HCT116 (cell line): ENCODE measurements at regions not wholly inside any gene's neighbourhood (a gene's known extent, or its start where the extent isn't known, plus 50 kb on each side); places are given as distances from the start of the nearest gene placed in this dataset.

ENCODE experiments used
- ATAC-seq: fragments of 200-7000 bp; cut with Tn5 transposase; 2 replicates; pipeline ENCODE4 v1.9.1; 2020; ENCODE audit warnings: mild to moderate bottlenecking, moderate library complexity
- BruUV-seq: library from RNA; stranded (reverse); fragments of 400-500 nt; replicated peaks from 2 replicates; lab custom pipeline; 2021; lab: Mats Ljungman, UMichigan
- CTCF ChIA-PET: fragments of 300-600 bp; sonication (Branson Sonifier 250); formaldehyde crosslinking; loops from one replicate; lab custom pipeline; 2021; ENCODE audit warnings: antibody characterized with exemption; lab: Charles Lee
- POLR2A ChIA-PET: fragments of 300-600, 350-600 bp; sonication (Branson Sonifier 250); formaldehyde crosslinking; loops from one replicate; lab custom pipeline; 2021; ENCODE audit warnings: antibody characterized with exemption; lab: Charles Lee
- RAD21 ChIA-PET, 2 experiments: fragments of 300-600 bp; sonication (Branson Sonifier 250); formaldehyde crosslinking; loops; one replicate each; lab custom pipeline; 2023; ENCODE audit warnings: low total read pairs in 2 of 2; ENCODE audit not compliant: uncharacterized antibody in 2 of 2, unreplicated experiment in 2 of 2, low non-redundant PET in 1 of 2; lab: Charles Lee
- DNase-seq: peaks from one replicate; pipeline ENCODE4 v3.0.0-alpha.2; 2010; ENCODE audit warnings: low read depth, low spot score
- H2AFZ ChIP-seq: fragments of 200-600 bp; shearing (Covaris generic), sonication (generic); 2 replicates; pipeline ENCODE4 v1.6.1; 2017; ENCODE audit warnings: low read depth, mixed run types, mixed read lengths, antibody characterized with exemption, low read length; ENCODE audit not compliant: poor library complexity, severe bottlenecking
- H3K27ac ChIP-seq: 2 replicates; pipeline ENCODE4 v1.5.1; 2012; ENCODE audit warnings: low read depth, low read length
- H3K27me3 ChIP-seq: fragments of 200-600 bp; sonication (generic); 2 replicates; pipeline ENCODE4 v1.6.1; 2016; ENCODE audit warnings: mixed run types, low read length, mixed read lengths; ENCODE audit not compliant: insufficient read depth
- H3K36me3 ChIP-seq, 2 experiments: fragments of 200-500 bp in 1 of 2; fragments of 200-600 bp in 1 of 2; sonication (Bioruptor generic) in 1 of 2; sonication (generic) in 1 of 2; 2 replicates each; pipeline versions ENCODE4 v1.5.1 to v1.6.1; 2014 to 2016; ENCODE audit warnings: low read length in 2 of 2, inconsistent platforms in 1 of 2, mixed read lengths in 1 of 2, mixed run types in 1 of 2; ENCODE audit not compliant: insufficient read depth in 2 of 2, control insufficient read depth in 1 of 2
- H3K4me1 ChIP-seq, 2 experiments: fragments of 200-600 bp in 1 of 2; sonication (generic) in 1 of 2; 2 replicates each; pipeline versions ENCODE4 v1.5.1 to v1.6.1; 2012 to 2017; ENCODE audit warnings: low read length in 2 of 2, inconsistent platforms in 1 of 2, mild to moderate bottlenecking in 1 of 2, mixed read lengths in 1 of 2, mixed run types in 1 of 2, moderate library complexity in 1 of 2; ENCODE audit not compliant: insufficient read depth in 2 of 2, control insufficient read depth in 1 of 2
- H3K4me2 ChIP-seq: fragments of 200-600 bp; sonication (generic); 2 replicates; pipeline ENCODE4 v1.6.1; 2017; ENCODE audit warnings: mixed run types, low read length, mixed read lengths
- H3K4me3 ChIP-seq, 2 experiments: fragments of 200-600 bp in 1 of 2; sonication (generic) in 1 of 2; replicated peaks in 1 of 2; 2 replicates each; pipeline ENCODE4 v1.5.1; 2011 to 2016; ENCODE audit warnings: low read length in 2 of 2, control low read depth in 1 of 2, low read depth in 1 of 2, mild to moderate bottlenecking in 1 of 2, mixed read lengths in 1 of 2, mixed run types in 1 of 2
- H3K79me2 ChIP-seq: fragments of 200-600 bp; sonication (generic); 2 replicates; pipeline ENCODE4 v1.6.1; 2017; ENCODE audit warnings: mild to moderate bottlenecking, mixed run types, low read length, moderate library complexity, mixed read lengths; ENCODE audit not compliant: insufficient read depth
- H3K9ac ChIP-seq: fragments of 200-600 bp; sonication (generic); 2 replicates; pipeline ENCODE4 v1.6.1; 2016; ENCODE audit warnings: low read length, mixed read lengths
- H3K9me2 ChIP-seq: fragments of 200-600 bp; sonication (generic), shearing (Covaris generic); 2 replicates; pipeline ENCODE4 v1.6.1; 2017; ENCODE audit warnings: mixed run types, mild to moderate bottlenecking, moderate library complexity; ENCODE audit not compliant: insufficient read depth
- H3K9me3 ChIP-seq, 2 experiments: fragments of 200-500 bp in 1 of 2; fragments of 200-600 bp in 1 of 2; sonication (Bioruptor generic) in 1 of 2; sonication (generic) in 1 of 2; 2 replicates each; pipeline ENCODE4 v1.6.1; 2014 to 2017; ENCODE audit warnings: low read length in 2 of 2, mixed read lengths in 2 of 2, inconsistent platforms in 1 of 2, low read depth in 1 of 2, mild to moderate bottlenecking in 1 of 2, mixed run types in 1 of 2, moderate library complexity in 1 of 2; ENCODE audit not compliant: control insufficient read depth in 1 of 2, insufficient read depth in 1 of 2
- H4K20me1 ChIP-seq: fragments of 200-600 bp; sonication (generic), shearing (Covaris generic); 2 replicates; pipeline ENCODE4 v1.6.1; 2017; ENCODE audit warnings: mixed run types, mild to moderate bottlenecking, moderate library complexity; ENCODE audit not compliant: insufficient read depth
- CEBPB ChIP-seq: IDR thresholded peaks from 2 replicates; pipeline ENCODE4 v1.6.1; 2012; ENCODE audit warnings: low read depth
- EZH2 ChIP-seq: fragments of 200-600 bp; sonication (generic); IDR thresholded peaks from 2 replicates; pipeline ENCODE4 v1.6.1; 2017; ENCODE audit warnings: antibody characterized with exemption, mixed run types
- EZH2phosphoT487 ChIP-seq: fragments of 200-600 bp; IDR thresholded peaks from 2 replicates; pipeline ENCODE4 v1.6.1; 2018; ENCODE audit warnings: antibody characterized with exemption, borderline replicate concordance
- FOSL1 ChIP-seq: IDR thresholded peaks from 2 replicates; pipeline ENCODE4 v1.6.1; 2012; ENCODE audit warnings: low read depth
- JUND ChIP-seq: IDR thresholded peaks from 2 replicates; pipeline ENCODE4 v1.6.1; 2012
- POLR2A ChIP-seq: IDR thresholded peaks from 2 replicates; pipeline ENCODE4 v1.7.0; 2011; ENCODE audit warnings: borderline replicate concordance; ENCODE audit not compliant: insufficient read depth, insufficient read length; ENCODE audit errors: extremely low read depth
- POLR2AphosphoS5 ChIP-seq: IDR thresholded peaks from 2 replicates; pipeline ENCODE4 v1.6.1; 2011; ENCODE audit warnings: mild to moderate bottlenecking, low read depth, low read length, moderate library complexity
- RAD21 ChIP-seq: IDR thresholded peaks from 2 replicates; pipeline ENCODE4 v1.6.1; 2012; ENCODE audit warnings: low read depth, mild to moderate bottlenecking
- REST ChIP-seq: IDR thresholded peaks from 2 replicates; pipeline ENCODE4 v1.6.1; 2012; ENCODE audit warnings: low read depth
- SIN3A ChIP-seq: IDR thresholded peaks from 2 replicates; pipeline ENCODE4 v1.6.1; 2012; ENCODE audit warnings: low read depth
- SP1 ChIP-seq: IDR thresholded peaks from 2 replicates; pipeline ENCODE4 v1.6.1; 2012; ENCODE audit warnings: low read depth
- SRF ChIP-seq: IDR thresholded peaks from 2 replicates; pipeline ENCODE4 v1.6.1; 2012; ENCODE audit warnings: low read depth
- TCF7L2 ChIP-seq: IDR thresholded peaks from 2 replicates; pipeline ENCODE4 v1.7.0; 2011; ENCODE audit warnings: borderline replicate concordance, inconsistent platforms; ENCODE audit not compliant: insufficient read depth, insufficient read length; ENCODE audit errors: extremely low read depth
- YY1 ChIP-seq: IDR thresholded peaks from 2 replicates; pipeline ENCODE4 v1.6.1; 2011; ENCODE audit warnings: low read length, low read depth, moderate library complexity, mild to moderate bottlenecking; ENCODE audit not compliant: insufficient replicate concordance; ENCODE audit errors: extremely low read depth
- ZFX ChIP-seq: fragments of 450-650 bp; IDR thresholded peaks from 2 replicates; pipeline ENCODE4 v1.6.1; 2017
- ZNF274 ChIP-seq: fragments of 200-500 bp; sonication (Bioruptor generic); IDR thresholded peaks from 2 replicates; pipeline ENCODE4 v1.6.1; 2014; ENCODE audit warnings: mild to moderate bottlenecking, low read depth, low read length, inconsistent platforms
- intact Hi-C: fragments of 100-400 bp; cut with micrococcal nuclease; formaldehyde crosslinking; loops from 2 replicates; pipeline ENCODE4 v1.10.0; 2022
- TF ChIP-seq, protein P1 (sequence below): IDR thresholded peaks from 2 replicates; pipeline ENCODE4 v1.6.1; 2012
- TF ChIP-seq, protein P2 (sequence below): IDR thresholded peaks from 2 replicates; pipeline ENCODE4 v1.6.1; 2012
- TF ChIP-seq, protein P3 (sequence below), 3 experiments: fragments of 200-600 bp in 1 of 3; sonication (generic) in 1 of 3; IDR thresholded peaks in 2 of 3; conservative IDR thresholded peaks in 1 of 3; 2 replicates each; pipeline ENCODE4 v1.5.1; 2012 to 2017; ENCODE audit warnings: low read depth in 2 of 3, low read length in 2 of 3, antibody characterized with exemption in 1 of 3, borderline replicate concordance in 1 of 3, control low read depth in 1 of 3, mild to moderate bottlenecking in 1 of 3, mixed read lengths in 1 of 3, mixed run types in 1 of 3, moderate library complexity in 1 of 3; ENCODE audit not compliant: insufficient read depth in 1 of 3
- TF ChIP-seq, protein P4 (sequence below): IDR thresholded peaks from 2 replicates; pipeline ENCODE4 v1.6.1; 2011; ENCODE audit warnings: mild to moderate bottlenecking, low read length, moderate library complexity; ENCODE audit not compliant: insufficient replicate concordance; ENCODE audit errors: extremely low read depth

- no peak for ATAC-seq
- H3K79me2 ChIP-seq = no peaks in the 10 kb centered on the region
- DNase-seq = no peak
- H4K20me1 ChIP-seq = no peaks in the 10 kb centered on the region
- H3K4me3 ChIP-seq = no peak overlapping the region
- ChIA-PET CTCF (no interaction called here), RAD21 (no interaction called here), POLR2A (no interaction called here)
- H2AFZ ChIP-seq = no peak overlapping the region
- peaks cover 0 to 7% of the 10 kb centered on the region in 2 experiments; a peak in 1 of 4 replicates for H3K9me3 ChIP-seq
- intact Hi-C loops = no loop called here
- BruUV-seq = no TSS peak
- TF ChIP-seq ZNF274 = no peak
- no peak for TF ChIP-seq SP1
- no peak for TF ChIP-seq EZH2phosphoT487
- TF ChIP-seq SRF = no peak
- TF ChIP-seq ZFX = no peak
- TF ChIP-seq TCF7L2 = no peak
- no peak for TF ChIP-seq FOSL1
- TF ChIP-seq RAD21 = no peak
- TF ChIP-seq POLR2A = no peak
- TF ChIP-seq REST = no peak
- no peak for TF ChIP-seq EZH2
- TF ChIP-seq YY1 = no peak
- TF ChIP-seq, protein P1, sequence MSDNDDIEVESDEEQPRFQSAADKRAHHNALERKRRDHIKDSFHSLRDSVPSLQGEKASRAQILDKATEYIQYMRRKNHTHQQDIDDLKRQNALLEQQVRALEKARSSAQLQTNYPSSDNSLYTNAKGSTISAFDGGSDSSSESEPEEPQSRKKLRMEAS = no peak
- no peak for TF ChIP-seq SIN3A
- no peak for TF ChIP-seq CEBPB
- TF ChIP-seq, protein P2, sequence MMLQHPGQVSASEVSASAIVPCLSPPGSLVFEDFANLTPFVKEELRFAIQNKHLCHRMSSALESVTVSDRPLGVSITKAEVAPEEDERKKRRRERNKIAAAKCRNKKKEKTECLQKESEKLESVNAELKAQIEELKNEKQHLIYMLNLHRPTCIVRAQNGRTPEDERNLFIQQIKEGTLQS = no peak
- TF ChIP-seq, protein P3, sequence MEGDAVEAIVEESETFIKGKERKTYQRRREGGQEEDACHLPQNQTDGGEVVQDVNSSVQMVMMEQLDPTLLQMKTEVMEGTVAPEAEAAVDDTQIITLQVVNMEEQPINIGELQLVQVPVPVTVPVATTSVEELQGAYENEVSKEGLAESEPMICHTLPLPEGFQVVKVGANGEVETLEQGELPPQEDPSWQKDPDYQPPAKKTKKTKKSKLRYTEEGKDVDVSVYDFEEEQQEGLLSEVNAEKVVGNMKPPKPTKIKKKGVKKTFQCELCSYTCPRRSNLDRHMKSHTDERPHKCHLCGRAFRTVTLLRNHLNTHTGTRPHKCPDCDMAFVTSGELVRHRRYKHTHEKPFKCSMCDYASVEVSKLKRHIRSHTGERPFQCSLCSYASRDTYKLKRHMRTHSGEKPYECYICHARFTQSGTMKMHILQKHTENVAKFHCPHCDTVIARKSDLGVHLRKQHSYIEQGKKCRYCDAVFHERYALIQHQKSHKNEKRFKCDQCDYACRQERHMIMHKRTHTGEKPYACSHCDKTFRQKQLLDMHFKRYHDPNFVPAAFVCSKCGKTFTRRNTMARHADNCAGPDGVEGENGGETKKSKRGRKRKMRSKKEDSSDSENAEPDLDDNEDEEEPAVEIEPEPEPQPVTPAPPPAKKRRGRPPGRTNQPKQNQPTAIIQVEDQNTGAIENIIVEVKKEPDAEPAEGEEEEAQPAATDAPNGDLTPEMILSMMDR (IDR thresholded peaks at IDR 0.05 in 2 of 3, conservative IDR thresholded peaks at IDR 0.05 in 1 of 3; ENCODE audit: borderline replicate concordance in 1 of 3, insufficient read depth in 1 of 3, low read depth in 2 of 3, low read length in 2 of 3) = no peak
- no peak for TF ChIP-seq POLR2AphosphoS5
- TF ChIP-seq JUND = no peak
- TF ChIP-seq, protein P4, sequence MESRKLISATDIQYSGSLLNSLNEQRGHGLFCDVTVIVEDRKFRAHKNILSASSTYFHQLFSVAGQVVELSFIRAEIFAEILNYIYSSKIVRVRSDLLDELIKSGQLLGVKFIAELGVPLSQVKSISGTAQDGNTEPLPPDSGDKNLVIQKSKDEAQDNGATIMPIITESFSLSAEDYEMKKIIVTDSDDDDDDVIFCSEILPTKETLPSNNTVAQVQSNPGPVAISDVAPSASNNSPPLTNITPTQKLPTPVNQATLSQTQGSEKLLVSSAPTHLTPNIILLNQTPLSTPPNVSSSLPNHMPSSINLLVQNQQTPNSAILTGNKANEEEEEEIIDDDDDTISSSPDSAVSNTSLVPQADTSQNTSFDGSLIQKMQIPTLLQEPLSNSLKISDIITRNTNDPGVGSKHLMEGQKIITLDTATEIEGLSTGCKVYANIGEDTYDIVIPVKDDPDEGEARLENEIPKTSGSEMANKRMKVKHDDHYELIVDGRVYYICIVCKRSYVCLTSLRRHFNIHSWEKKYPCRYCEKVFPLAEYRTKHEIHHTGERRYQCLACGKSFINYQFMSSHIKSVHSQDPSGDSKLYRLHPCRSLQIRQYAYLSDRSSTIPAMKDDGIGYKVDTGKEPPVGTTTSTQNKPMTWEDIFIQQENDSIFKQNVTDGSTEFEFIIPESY = no peak
- no peak overlapping the region for H3K4me2 ChIP-seq
- H3K36me3 ChIP-seq = no peaks in the 10 kb centered on the region
- H3K27ac ChIP-seq = no peak overlapping the region
- no peaks in the 10 kb centered on the region for H3K9me2 ChIP-seq
- no peaks in the 10 kb centered on the region for H3K4me1 ChIP-seq
- no peak overlapping the region for H3K9ac ChIP-seq
- H3K27me3 ChIP-seq = no peaks in the 10 kb centered on the region
Measured at GRCh38 chr12:17416748-17417147, 673.2 kb downstream of the RERGL start.
